ENCODE measurements at regions not wholly inside any gene's neighbourhood (a gene's known extent, or its start where the extent isn't known, plus 50 kb on each side); places are given as distances from the start of the nearest gene placed in this dataset.

GRCh38 chr10:81027706-81028105 is 490.0 kb downstream of the SH2D4B start:
- TF ChIP-seq EP300 (IDR thresholded peaks at IDR 0.05) (no peak), POLR2AphosphoS5 (IDR thresholded peaks at IDR 0.05) (no peak), POLR2A (IDR thresholded peaks at IDR 0.05) (no peak), CTCF (IDR thresholded peaks at IDR 0.05) (no peak)
- no peaks in the 10 kb centered on the region for H3K4me1 ChIP-seq
- WGBS, 5 donors = 87 to 92% (median 91%) methylated on average over 4 of the region's 4 CpGs
- no peak overlapping the region for H3K4me3 ChIP-seq
- no peaks in the 10 kb centered on the region for H3K27me3 ChIP-seq
- no peak overlapping the region for H3K27ac ChIP-seq
- intact Hi-C loops (cut with DNase I; ENCODE audit: low total_unique reads) = no loop called here
- H3K36me3 ChIP-seq = no peaks in the 10 kb centered on the region
- peaks cover 0 to 10% (median 0%) of the 10 kb centered on the region in 4 donors for H3K9me3 ChIP-seq
- no peak for DNase-seq

GRCh38 chr10:81031774-81032173 is 494.1 kb downstream of the SH2D4B start:
- Histone ChIP-seq H3K27ac (no peak overlapping the region), H3K36me3 (no peaks in the 10 kb centered on the region), H3K27me3 (no peaks in the 10 kb centered on the region), H3K4me3 (no peak overlapping the region), H3K9me3 (peaks cover 0 to 19% (median 10%) of the 10 kb centered on the region in 4 donors), H3K4me1 (no peaks in the 10 kb centered on the region)
- intact Hi-C loops (cut with DNase I; ENCODE audit: low total_unique reads) = no loop called here
- 79 to 95% (median 83%) methylated on average over 1 of the region's 1 CpG for WGBS, 5 donors
- no peak for TF ChIP-seq POLR2AphosphoS5 (IDR thresholded peaks at IDR 0.05)
- TF ChIP-seq POLR2A (IDR thresholded peaks at IDR 0.05) = no peak
- no peak for TF ChIP-seq CTCF (IDR thresholded peaks at IDR 0.05)
- no peak for TF ChIP-seq EP300 (IDR thresholded peaks at IDR 0.05)
- DNase-seq = no peak

GRCh38 chr10:81034383-81034782 is 496.7 kb downstream of the SH2D4B start:
- no peak overlapping the region for H3K4me3 ChIP-seq
- peaks cover 0 to 19% (median 10%) of the 10 kb centered on the region in 4 donors for H3K9me3 ChIP-seq
- no peak overlapping the region for H3K27ac ChIP-seq
- no peaks in the 10 kb centered on the region for H3K4me1 ChIP-seq
- WGBS, 5 donors = 49 to 64% (median 58%) methylated on average over 4 of the region's 4 CpGs
- H3K27me3 ChIP-seq = no peaks in the 10 kb centered on the region
- TF ChIP-seq POLR2AphosphoS5 (IDR thresholded peaks at IDR 0.05) (no peak), CTCF (IDR thresholded peaks at IDR 0.05) (no peak), POLR2A (IDR thresholded peaks at IDR 0.05) (no peak), EP300 (IDR thresholded peaks at IDR 0.05) (no peak)
- intact Hi-C loops (cut with DNase I; ENCODE audit: low total_unique reads) = no loop called here
- DNase-seq = no peak
- H3K36me3 ChIP-seq = no peaks in the 10 kb centered on the region

- Histone ChIP-seq H3K4me1 (no peaks in the 10 kb centered on the region), H3K27ac (no peak overlapping the region), H3K9me3 (peaks cover 0 to 15% (median 10%) of the 10 kb centered on the region in 4 donors), H3K27me3 (no peaks in the 10 kb centered on the region), H3K4me3 (no peak overlapping the region), H3K36me3 (no peaks in the 10 kb centered on the region)
- WGBS, 5 donors = 30 to 72% (median 53%) methylated on average over 3 of the region's 3 CpGs
- TF ChIP-seq EP300 (IDR thresholded peaks at IDR 0.05) = no peak
- TF ChIP-seq CTCF (IDR thresholded peaks at IDR 0.05) = no peak
- TF ChIP-seq POLR2AphosphoS5 (IDR thresholded peaks at IDR 0.05) = no peak
- TF ChIP-seq POLR2A (IDR thresholded peaks at IDR 0.05) = no peak
- intact Hi-C loops (cut with DNase I; ENCODE audit: low total_unique reads) = no loop called here
- DNase-seq = no peak
Observed at GRCh38 chr10:81036257-81036656, 498.6 kb downstream of the SH2D4B start.

All from stomach (tissue), 8 donors.